ENCODE measurements at regions not wholly inside any gene's neighbourhood (a gene's known extent, or its start where the extent isn't known, plus 50 kb on each side); places are given as distances from the start of the nearest gene placed in this dataset.

- DNase-seq, result no peak
Observed at GRCh38 chr1:208298593-208299269, 54.5 kb upstream of the PLXNA2 start.

- DNase-seq, result no peak
Observed at GRCh38 chr1:208300084-208300770, 56.0 kb upstream of the PLXNA2 start.

GRCh38 chr1:208302699-208303238, 58.6 kb upstream of the PLXNA2 start:
- DNase-seq, result no peak

- DNase-seq, result no peak
Observed at GRCh38 chr1:208303743-208304712, 59.8 kb upstream of the PLXNA2 start.

GRCh38 chr1:208308221-208308620, 64.0 kb upstream of the PLXNA2 start:
- DNase-seq, result no peak

GRCh38 chr1:208309771-208310170, 65.6 kb upstream of the PLXNA2 start:
- DNase-seq, result no peak

GRCh38 chr1:208312706-208313105, 68.5 kb upstream of the PLXNA2 start:
- DNase-seq, result no peak

GRCh38 chr1:208314431-208314830, 70.2 kb upstream of the PLXNA2 start:
- no peak for DNase-seq

- no peak for DNase-seq
Observed at GRCh38 chr1:208318150-208318734, 74.1 kb upstream of the PLXNA2 start.

- no peak for DNase-seq
Observed at GRCh38 chr1:208324005-208324404, 79.8 kb upstream of the PLXNA2 start.

GRCh38 chr1:208326033-208326432, 81.8 kb upstream of the PLXNA2 start:
- no peak for DNase-seq

GRCh38 chr1:208329300-208329699, 85.1 kb upstream of the PLXNA2 start:
- no peak for DNase-seq

GRCh38 chr1:208332036-208332773, 88.0 kb upstream of the PLXNA2 start:
- DNase-seq, result no peak

- DNase-seq, result no peak
Observed at GRCh38 chr1:208332774-208333126, 88.6 kb upstream of the PLXNA2 start.

GRCh38 chr1:208333676-208334075, 89.5 kb upstream of the PLXNA2 start:
- DNase-seq, result no peak

- DNase-seq, result no peak
Observed at GRCh38 chr1:208335371-208336136, 91.4 kb upstream of the PLXNA2 start.

- DNase-seq, result no peak
Observed at GRCh38 chr1:208336137-208336518, 91.9 kb upstream of the PLXNA2 start.

GRCh38 chr1:208339911-208340310, 95.7 kb upstream of the PLXNA2 start:
- no peak for DNase-seq

GRCh38 chr1:208343226-208343625, 99.0 kb upstream of the PLXNA2 start:
- DNase-seq, result no peak

- DNase-seq, result no peak
Observed at GRCh38 chr1:208344202-208344857, 100.1 kb upstream of the PLXNA2 start.

GRCh38 chr1:208347191-208347590, 103.0 kb upstream of the PLXNA2 start:
- no peak for DNase-seq
